ENCODE measurements at regions not wholly inside any gene's neighbourhood (a gene's known extent, or its start where the extent isn't known, plus 50 kb on each side); places are given as distances from the start of the nearest gene placed in this dataset.

DNA sequence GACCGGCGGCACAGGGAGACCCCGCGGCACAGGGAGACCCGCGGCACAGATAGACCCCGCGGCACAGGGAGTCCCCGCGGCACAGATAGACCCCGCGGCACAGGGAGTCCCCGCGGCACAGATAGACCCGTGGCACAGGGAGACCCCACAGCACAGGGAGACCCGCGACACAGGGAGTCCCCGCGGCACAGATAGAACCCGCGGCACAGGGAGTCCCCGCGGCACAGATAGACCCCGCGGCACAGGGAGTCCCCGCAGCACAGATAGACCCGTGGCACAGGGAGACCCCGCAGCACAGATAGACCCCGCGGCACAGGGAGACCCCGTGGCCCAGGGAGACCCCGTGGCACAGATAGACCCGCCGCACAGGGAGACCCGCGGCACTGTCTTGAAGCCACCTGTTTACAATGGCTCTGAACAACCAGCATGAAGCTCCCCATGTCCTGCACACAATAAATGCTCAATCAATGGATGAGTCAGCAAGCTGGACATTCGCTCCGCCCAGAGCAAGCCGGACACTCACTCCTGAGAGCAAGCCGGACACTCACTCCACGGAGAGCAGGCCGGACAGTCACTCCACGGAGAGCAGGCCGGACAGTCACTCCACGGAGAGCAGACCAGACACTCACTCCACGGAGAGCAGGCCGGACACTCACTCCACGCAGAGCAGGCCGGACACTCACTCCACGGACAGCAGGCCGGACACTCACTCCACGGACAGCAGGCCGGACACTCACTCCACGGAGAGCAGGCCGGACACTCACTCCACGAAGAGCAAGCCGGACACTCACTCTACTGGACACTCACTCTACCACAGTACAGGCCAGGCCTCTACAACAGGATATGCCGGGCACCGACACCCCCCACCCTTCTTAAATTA is 121.9 kb downstream of the RFLNA start:
- Histone ChIP-seq H3K4me3 (no peak overlapping the region), H3K27me3 (no peaks in the 10 kb centered on the region), H3K36me3 (peaks cover 0 to 92% (median 23%) of the 10 kb centered on the region in 9 donors), H3K9me3 (no peaks in the 10 kb centered on the region), H3K4me1 (peaks cover 27 to 55% (median 38%) of the 10 kb centered on the region in 9 donors), H3K27ac (no peak overlapping the region)
- DNase-seq (no peak), ATAC-seq (no peak)
- intact Hi-C loops (cut with DNase I): no loop called here
- TF ChIP-seq CTCF (IDR thresholded peaks at IDR 0.05): no peak
- 95 to 96% methylated on average over 58 to 59 of the region's 59 CpGs for WGBS, 2 donors

GRCh38 chr12:124415064-124415463 is 120.2 kb downstream of the RFLNA start:
- ATAC-seq (no peak), DNase-seq (no peak)
- Histone ChIP-seq H3K4me3 (no peak overlapping the region), H3K4me1 (peaks cover 33 to 60% (median 41%) of the 10 kb centered on the region in 9 donors), H3K36me3 (peaks cover 0 to 81% (median 17%) of the 10 kb centered on the region in 9 donors), H3K9me3 (no peaks in the 10 kb centered on the region), H3K27ac (no peak overlapping the region), H3K27me3 (no peaks in the 10 kb centered on the region)
- TF ChIP-seq CTCF (IDR thresholded peaks at IDR 0.05): no peak
- 95% methylated on average over 9 of the region's 9 CpGs for WGBS, 2 donors
- intact Hi-C loops (cut with DNase I): no loop called here

GRCh38 chr12:124413915-124414314 is 119.0 kb downstream of the RFLNA start:
- Histone ChIP-seq H3K36me3 (peaks cover 0 to 81% (median 5%) of the 10 kb centered on the region in 9 donors), H3K4me1 (peaks cover 36 to 66% (median 48%) of the 10 kb centered on the region in 9 donors)
- intact Hi-C loops (cut with DNase I): no loop called here

DNA sequence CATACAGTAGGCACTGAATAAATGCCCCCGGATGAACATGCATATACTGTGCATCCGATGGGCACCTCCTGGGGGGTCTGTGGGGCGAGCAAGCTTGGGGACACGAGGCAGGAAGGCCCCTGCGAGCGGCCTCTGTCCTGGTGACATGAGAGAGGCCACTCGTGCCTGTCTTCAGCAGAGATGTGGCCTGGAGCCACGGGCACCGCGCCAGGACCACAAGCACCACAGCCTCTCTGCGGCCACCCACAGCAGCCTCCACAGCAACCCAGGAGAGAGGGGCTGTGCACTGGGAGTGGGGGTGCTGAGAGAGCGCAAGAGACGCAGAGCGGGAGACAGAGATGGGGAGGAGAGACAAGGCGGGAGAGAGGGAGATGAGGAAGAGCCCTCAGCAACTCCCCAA is 118.5 kb downstream of the RFLNA start:
- DNase-seq: peak; percentile 59 to 81
- H3K4me3 ChIP-seq: no peak overlapping the region
- H3K9me3 ChIP-seq: no peaks in the 10 kb centered on the region
- no peak for TF ChIP-seq CTCF (IDR thresholded peaks at IDR 0.05)
- intact Hi-C loops (cut with DNase I): no loop called here
- H3K27me3 ChIP-seq: no peaks in the 10 kb centered on the region
- 39 to 50% methylated on average over 15 of the region's 15 CpGs for WGBS, 2 donors
- peaks cover 0 to 81% (median 4%) of the 10 kb centered on the region in 9 donors for H3K36me3 ChIP-seq
- peak overlapping the region in 6 of 10 donors; percentile 14 to 77 (median 54) for H3K27ac ChIP-seq
- peaks cover 36 to 68% (median 48%) of the 10 kb centered on the region in 9 donors for H3K4me1 ChIP-seq
- ATAC-seq: peak; percentile 42 to 70 (median 58)

More at GRCh38 chr12:124413915-124414314, 119.0 kb downstream of the RFLNA start:
- no peak overlapping the region for H3K4me3 ChIP-seq
- no peak for TF ChIP-seq CTCF (IDR thresholded peaks at IDR 0.05)
- no peak for DNase-seq
- no peaks in the 10 kb centered on the region for H3K27me3 ChIP-seq
- WGBS, 2 donors: 80 to 82% methylated on average over 8 of the region's 8 CpGs
- ATAC-seq: no peak
- H3K27ac ChIP-seq: peak overlapping the region in 2 of 10 donors; percentile 4 to 50
- H3K9me3 ChIP-seq: no peaks in the 10 kb centered on the region

Data from heart right ventricle (tissue), 16 donors.